GM21367 (cell line): ENCODE measurements at regions not wholly inside any gene's neighbourhood (a gene's known extent, or its start where the extent isn't known, plus 50 kb on each side); places are given as distances from the start of the nearest gene placed in this dataset.

Experiments
- ATAC-seq: cut with Tn5 transposase; IDR thresholded peaks from one replicate; pipeline ENCODE4 v1.9.1; 2021; ENCODE audit not compliant: unreplicated experiment

- no peak for ATAC-seq
These were observed 621.7 kb upstream of the AGTR1 start for GRCh38 chr3:148075771-148076716.

- ATAC-seq: peak; percentile 61
These were observed 620.3 kb upstream of the AGTR1 start for GRCh38 chr3:148077318-148077923.

- ATAC-seq: no peak
These were observed 619.7 kb upstream of the AGTR1 start for GRCh38 chr3:148077965-148078364.

- ATAC-seq: no peak
These were observed 619.0 kb upstream of the AGTR1 start for GRCh38 chr3:148078658-148079057.

DNA sequence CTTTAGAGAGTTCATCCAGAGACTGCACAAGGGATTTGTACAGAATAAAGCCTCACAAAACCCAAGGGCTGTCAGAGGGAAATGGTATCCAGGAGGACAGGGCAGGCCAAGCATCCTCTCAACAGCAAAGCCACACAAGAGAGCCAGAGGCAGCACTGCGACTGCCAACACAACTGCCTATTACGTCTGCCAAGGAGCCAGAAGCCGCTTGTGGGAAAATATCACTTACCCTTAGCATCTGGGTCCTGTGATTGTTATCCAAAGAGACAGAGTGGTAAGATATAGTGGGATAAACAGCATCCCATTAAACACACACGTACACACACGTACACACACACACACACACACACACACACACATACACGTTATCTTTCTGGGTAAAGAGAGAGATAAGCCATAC is 618.3 kb upstream of the AGTR1 start:
- ATAC-seq: no peak

DNA sequence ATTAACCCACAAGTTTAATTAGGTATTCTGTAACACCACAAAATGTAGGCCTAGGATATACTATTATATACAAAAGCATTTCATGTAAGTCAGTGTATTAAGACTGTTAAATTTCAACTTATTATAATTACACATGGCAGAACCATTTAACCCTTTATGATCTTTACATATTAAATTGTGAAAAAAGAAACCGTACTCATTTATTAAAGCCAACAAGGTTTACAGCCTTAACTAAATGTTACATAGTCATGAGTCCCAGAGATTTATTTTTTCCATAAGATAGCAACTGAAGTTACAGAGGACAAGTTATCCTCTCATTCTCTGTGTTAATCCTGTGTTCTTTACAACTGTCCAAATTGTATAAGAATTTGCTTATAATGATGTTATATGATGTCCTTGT is 615.8 kb upstream of the AGTR1 start:
- no peak for ATAC-seq

GRCh38 chr3:148082506-148083280 is 615.0 kb upstream of the AGTR1 start:
- ATAC-seq: no peak

- ATAC-seq: no peak
These were observed 614.0 kb upstream of the AGTR1 start for GRCh38 chr3:148083526-148084182.

GRCh38 chr3:148084931-148085330 is 612.8 kb upstream of the AGTR1 start:
- peak; percentile 69 for ATAC-seq

DNA sequence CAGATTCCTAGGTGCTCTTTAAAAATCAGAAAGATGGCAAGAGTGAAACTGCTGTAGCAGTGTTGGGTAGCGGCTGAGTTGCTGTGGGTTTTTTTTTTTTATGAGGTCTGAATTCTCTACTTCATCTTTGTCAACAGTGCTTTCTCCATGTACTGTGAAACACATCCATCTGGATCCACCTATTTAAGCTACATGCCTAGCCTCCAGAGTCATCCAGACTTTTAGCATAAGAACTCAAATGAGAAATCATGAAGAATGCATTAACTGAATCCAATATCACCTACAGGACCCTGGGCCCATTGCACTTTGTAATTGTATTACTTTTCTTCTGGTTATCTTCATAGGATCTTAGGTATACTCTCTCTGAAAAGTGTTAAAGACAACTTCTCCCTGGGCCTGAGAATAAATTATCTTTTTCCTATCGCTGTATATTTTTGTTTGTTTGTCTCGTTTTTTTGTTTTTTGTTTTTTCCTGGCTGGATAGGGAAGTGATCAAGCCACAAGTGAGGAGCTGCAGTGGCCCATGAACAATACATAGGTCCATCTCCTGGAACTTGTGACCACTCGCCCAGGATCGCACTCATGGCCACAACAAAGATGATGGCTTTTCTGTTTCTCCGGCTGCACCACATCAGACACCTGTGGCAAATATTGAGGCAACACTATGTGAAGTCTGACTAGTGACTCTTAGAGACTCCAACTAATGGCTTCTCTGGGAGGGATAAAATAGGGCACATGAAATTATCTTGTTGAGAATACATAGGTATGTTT is 609.9 kb upstream of the AGTR1 start:
- no peak for ATAC-seq

GRCh38 chr3:148089171-148089570 is 608.5 kb upstream of the AGTR1 start:
- ATAC-seq: no peak

GRCh38 chr3:148090156-148090555 is 607.5 kb upstream of the AGTR1 start:
- no peak for ATAC-seq

- ATAC-seq: no peak
These were observed 604.9 kb upstream of the AGTR1 start for GRCh38 chr3:148092624-148093347.

- no peak for ATAC-seq
These were observed 604.0 kb upstream of the AGTR1 start for GRCh38 chr3:148093753-148094152.

DNA sequence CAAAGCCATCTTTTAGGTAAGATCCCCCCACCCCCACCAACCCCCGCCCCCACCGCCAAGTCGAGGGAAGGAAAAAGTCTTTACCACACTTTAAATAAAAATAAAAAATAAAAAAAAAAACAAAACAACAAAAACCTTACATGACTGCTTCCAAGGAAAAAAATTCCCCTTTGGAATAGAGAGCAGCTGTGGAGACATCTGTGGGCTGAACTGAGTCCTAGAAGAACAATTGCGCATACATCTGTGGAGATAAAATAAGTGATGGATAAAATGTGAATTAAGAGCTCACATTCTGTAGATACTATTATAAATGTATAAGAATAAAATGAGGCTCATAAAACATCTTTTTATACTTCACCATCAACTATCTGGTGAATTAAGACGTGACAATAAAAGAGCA is 601.7 kb upstream of the AGTR1 start:
- no peak for ATAC-seq

DNA sequence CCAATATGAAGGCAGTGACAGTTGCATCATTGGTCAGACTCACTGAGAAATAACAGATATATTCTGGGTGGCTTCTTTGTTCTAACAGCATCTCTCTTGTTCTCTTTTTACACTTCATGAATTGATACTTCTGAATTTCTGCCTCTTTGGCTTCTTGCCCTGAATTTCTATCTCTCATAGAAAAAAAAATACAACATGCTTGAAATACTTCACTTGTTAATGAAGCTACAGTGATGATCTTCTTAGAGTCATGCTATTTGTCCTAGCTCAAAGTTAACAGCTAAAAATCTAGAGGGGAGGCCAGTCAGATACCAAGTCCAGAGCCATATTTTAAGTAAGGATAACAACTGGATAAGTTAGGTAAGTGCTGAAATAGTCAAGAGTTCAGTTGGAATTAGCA is 597.2 kb upstream of the AGTR1 start:
- no peak for ATAC-seq

DNA sequence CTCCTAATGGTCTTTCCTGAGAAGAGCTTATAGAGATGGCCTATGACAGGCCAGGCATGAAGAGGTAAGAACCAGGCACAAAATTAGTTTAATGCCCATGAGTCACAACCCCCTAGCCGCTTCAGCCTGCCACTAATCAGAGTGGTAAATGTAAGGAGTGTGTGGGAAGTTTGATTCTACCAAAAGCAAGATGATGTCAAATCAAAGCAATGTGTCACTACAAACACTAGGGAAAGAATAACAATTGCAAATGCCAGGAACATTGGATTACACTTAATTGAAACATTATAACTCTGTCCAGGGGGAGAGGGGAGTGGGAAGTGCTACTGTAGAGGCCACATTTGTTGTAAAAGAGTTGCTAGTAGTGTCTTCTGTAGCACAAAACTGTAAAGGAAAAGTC is 596.6 kb upstream of the AGTR1 start:
- no peak for ATAC-seq

DNA sequence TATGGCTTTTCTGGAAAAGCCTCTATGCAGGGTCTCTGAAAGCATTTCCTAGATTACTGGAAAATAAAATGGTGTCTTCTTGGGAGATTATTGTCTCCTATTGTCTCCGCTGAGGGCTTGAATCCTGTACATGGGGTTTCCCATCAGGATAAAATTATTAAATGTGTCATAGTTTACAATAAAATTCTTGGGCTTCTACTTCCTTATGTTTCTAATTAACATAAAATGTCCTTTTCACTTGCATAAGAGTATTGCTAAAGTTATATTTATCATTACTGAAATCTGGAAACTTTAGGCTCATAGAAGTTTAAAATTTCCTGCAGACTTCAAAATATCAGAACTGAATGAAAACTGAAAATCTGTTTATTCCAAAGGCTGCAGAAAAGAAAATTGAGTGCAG is 595.5 kb upstream of the AGTR1 start:
- no peak for ATAC-seq

DNA sequence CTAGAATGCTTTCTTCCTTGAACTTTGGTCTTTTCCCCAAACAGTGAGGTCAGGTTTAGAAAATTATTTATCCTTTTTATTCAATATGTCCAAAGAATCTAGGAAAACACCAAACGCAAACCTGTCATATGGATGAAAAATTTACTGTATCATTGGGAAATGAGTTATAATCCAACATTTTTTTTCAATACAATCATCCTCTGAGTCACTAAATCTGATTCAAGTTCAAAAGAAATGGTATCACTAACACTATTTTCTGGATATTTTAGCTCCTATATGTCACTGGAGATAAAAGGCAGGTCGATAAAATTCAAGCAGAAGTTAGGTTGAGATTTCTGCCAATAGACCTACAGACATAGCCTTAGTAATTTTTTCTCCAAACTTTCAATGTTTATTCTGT is 591.6 kb upstream of the AGTR1 start:
- no peak for ATAC-seq

DNA sequence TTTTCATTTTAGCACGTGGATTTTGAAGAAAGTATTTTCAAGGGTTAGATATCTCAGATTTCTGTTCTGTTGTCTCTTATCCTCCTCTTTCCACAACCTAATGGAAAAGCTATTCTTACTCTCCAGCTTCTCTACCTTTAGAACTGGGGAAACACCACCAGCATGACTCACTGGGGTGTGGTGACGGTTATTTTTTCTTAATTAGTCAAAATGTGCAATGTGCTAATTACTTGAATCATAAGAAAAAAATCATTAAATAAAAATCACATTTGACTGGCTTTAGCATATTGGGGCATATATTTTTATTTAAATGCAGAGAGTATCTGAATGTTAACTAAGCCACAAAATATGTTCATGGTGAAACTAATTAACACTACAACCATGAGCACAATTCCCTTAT is 570.7 kb upstream of the AGTR1 start:
- no peak for ATAC-seq
